Trophoblast cell (in vitro differentiated cells and primary cell): ENCODE measurements at regions not wholly inside any gene's neighbourhood (a gene's known extent, or its start where the extent isn't known, plus 50 kb on each side); places are given as distances from the start of the nearest gene placed in this dataset.

ENCODE experiments used
- DNase-seq, 2 donors: peaks; one replicate each; pipeline ENCODE4 v3.0.0-alpha.2; 2016
- H2AFZ ChIP-seq: 2 replicates; pipeline ENCODE4 v1.6.1; 2013; ENCODE audit warnings: low read length, moderate library complexity, mild to moderate bottlenecking; ENCODE audit not compliant: insufficient read depth, poor library complexity
- H2AK5ac ChIP-seq: 2 replicates; pipeline ENCODE4 v1.6.1; 2013; ENCODE audit warnings: mild to moderate bottlenecking, low read length
- H2BK120ac ChIP-seq: 2 replicates; pipeline ENCODE4 v1.6.1; 2013; ENCODE audit warnings: low read length, mild to moderate bottlenecking, moderate library complexity; ENCODE audit not compliant: insufficient read depth, poor library complexity
- H2BK12ac ChIP-seq: 2 replicates; pipeline ENCODE4 v1.6.1; 2013; ENCODE audit warnings: mild to moderate bottlenecking, low read length, moderate library complexity
- H2BK5ac ChIP-seq: 2 replicates; pipeline ENCODE4 v1.6.1; 2013; ENCODE audit warnings: low read length, low read depth, moderate library complexity, mild to moderate bottlenecking; ENCODE audit not compliant: poor library complexity
- H3K14ac ChIP-seq: 2 replicates; pipeline ENCODE4 v1.6.1; 2013; ENCODE audit warnings: mild to moderate bottlenecking, low read length
- H3K18ac ChIP-seq: 2 replicates; pipeline ENCODE4 v1.6.1; 2013; ENCODE audit warnings: mild to moderate bottlenecking, low read length
- H3K23ac ChIP-seq: 2 replicates; pipeline ENCODE4 v1.6.1; 2013; ENCODE audit warnings: low read length
- H3K27ac ChIP-seq: 2 replicates; pipeline ENCODE4 v1.5.1; 2013; ENCODE audit warnings: low read depth, mild to moderate bottlenecking, inconsistent platforms, low read length, moderate library complexity
- H3K27me3 ChIP-seq: 2 replicates; pipeline ENCODE4 v1.6.1; 2013; ENCODE audit warnings: inconsistent platforms, mild to moderate bottlenecking, low read length, moderate library complexity; ENCODE audit not compliant: insufficient read depth
- H3K36me3 ChIP-seq, 2 experiments: 1 replicate in 1 of 2; 2 replicates in 1 of 2; pipeline ENCODE4 v1.6.1; 2013; ENCODE audit warnings: low read length in 2 of 2, mild to moderate bottlenecking in 2 of 2, moderate library complexity in 1 of 2; ENCODE audit not compliant: insufficient read depth in 2 of 2, control insufficient read depth in 1 of 2
- H3K4ac ChIP-seq: 2 replicates; pipeline ENCODE4 v1.6.1; 2013; ENCODE audit warnings: low read depth, mild to moderate bottlenecking, low read length, moderate library complexity
- H3K4me1 ChIP-seq, 2 experiments: 1 replicate in 1 of 2; 2 replicates in 1 of 2; pipeline ENCODE4 v1.6.1; 2013; ENCODE audit warnings: low read length in 2 of 2, mild to moderate bottlenecking in 2 of 2, moderate library complexity in 1 of 2; ENCODE audit not compliant: insufficient read depth in 2 of 2, control insufficient read depth in 1 of 2
- H3K4me2 ChIP-seq: 2 replicates; pipeline ENCODE4 v1.6.1; 2013; ENCODE audit warnings: inconsistent platforms, mild to moderate bottlenecking, low read length, moderate library complexity
- H3K4me3 ChIP-seq: 2 replicates; pipeline ENCODE4 v1.5.1; 2013; ENCODE audit warnings: mild to moderate bottlenecking, low read depth, low read length, inconsistent platforms
- H3K79me1 ChIP-seq: one replicate; pipeline ENCODE4 v1.6.1; 2013; ENCODE audit warnings: low read length
- H3K79me2 ChIP-seq: 2 replicates; pipeline ENCODE4 v1.6.1; 2013; ENCODE audit warnings: low read length, mild to moderate bottlenecking; ENCODE audit not compliant: control insufficient read depth, insufficient read depth, poor library complexity
- H3K9ac ChIP-seq: 2 replicates; pipeline ENCODE4 v1.6.1; 2013; ENCODE audit warnings: mild to moderate bottlenecking, low read length
- H3K9me3 ChIP-seq: 2 replicates; pipeline ENCODE4 v1.6.1; 2013; ENCODE audit warnings: low read depth, mild to moderate bottlenecking, control low read depth, inconsistent platforms, low read length; ENCODE audit not compliant: insufficient read depth
- H4K12ac ChIP-seq: 2 replicates; pipeline ENCODE4 v1.6.1; 2013; ENCODE audit warnings: low read depth, mild to moderate bottlenecking, low read length, moderate library complexity
- H4K8ac ChIP-seq: 2 replicates; pipeline ENCODE4 v1.6.1; 2013; ENCODE audit warnings: low read depth, mild to moderate bottlenecking, low read length, moderate library complexity
- H4K91ac ChIP-seq: one replicate; pipeline ENCODE4 v1.6.1; 2013; ENCODE audit warnings: low read depth, mild to moderate bottlenecking, low read length, moderate library complexity
- WGBS: extraction: QIAGEN DNeasy Blood & Tissue Kit; methylation state at CpG from one replicate; pipeline ENCODE4 v1.1.7; 2013; ENCODE audit warnings: missing lambda C conversion rate; ENCODE audit not compliant: insufficient read length, insufficient coverage; ENCODE audit errors: extremely low coverage; 5-methylcytosine and 5-hydroxymethylcytosine counted together

DNA sequence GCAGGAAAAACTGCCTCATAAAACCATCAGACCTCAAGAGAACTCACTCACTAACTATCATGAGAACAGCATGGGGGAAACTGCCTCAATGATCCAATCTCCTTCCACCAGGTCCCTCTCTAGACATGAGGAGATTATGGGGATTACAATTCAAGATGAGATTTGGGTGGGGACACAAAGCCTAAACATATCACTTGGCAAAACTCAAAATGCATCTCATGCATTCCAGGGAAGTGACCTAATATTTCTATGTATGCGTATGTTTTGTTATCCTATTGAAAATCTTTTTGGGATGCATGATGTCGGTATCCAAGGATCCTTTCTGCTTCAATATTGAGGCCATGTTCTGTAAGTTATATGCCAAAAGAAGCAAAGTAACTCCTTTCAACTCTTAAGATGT lies 174.0 kb downstream of the PLK2 start:
- Histone ChIP-seq H3K79me1 (no peaks in the 10 kb centered on the region), H2AFZ (no peak overlapping the region)

GRCh38 chr5:58284886-58285285 lies 175.0 kb downstream of the PLK2 start:
- Histone ChIP-seq H4K8ac (no peak overlapping the region), H3K27me3 (no peaks in the 10 kb centered on the region), H3K23ac (no peak overlapping the region), H3K27ac (no peak overlapping the region), H3K36me3 (no peaks in the 10 kb centered on the region), H3K18ac (no peak overlapping the region), H3K14ac (no peak overlapping the region), H2BK5ac (no peak overlapping the region), H3K79me1 (no peaks in the 10 kb centered on the region), H3K4ac (no peak overlapping the region), H3K9ac (no peak overlapping the region), H3K4me2 (no peak overlapping the region), H3K9me3 (no peaks in the 10 kb centered on the region), H3K4me1 (peaks cover 2 to 3% of the 10 kb centered on the region in 2 experiments), H3K79me2 (no peaks in the 10 kb centered on the region), H3K4me3 (no peak overlapping the region), H4K91ac (no peak overlapping the region), H2AK5ac (no peak overlapping the region), H2AFZ (no peak overlapping the region), H4K12ac (no peak overlapping the region), H2BK12ac (no peak overlapping the region), H2BK120ac (no peak overlapping the region)
- no CpG with 5 or more reads among the region's 2 CpGs for WGBS
- no peak for DNase-seq

More for the DNA sequence above, 174.0 kb downstream of the PLK2 start:
- H4K91ac ChIP-seq, result no peak overlapping the region
- no peak overlapping the region for H3K4me3 ChIP-seq
- H3K27ac ChIP-seq, result no peak overlapping the region
- H4K8ac ChIP-seq, result no peak overlapping the region
- no peak overlapping the region for H2BK12ac ChIP-seq
- H2AK5ac ChIP-seq, result no peak overlapping the region
- WGBS, result no CpG with 5 or more reads among the region's 2 CpGs
- no peaks in the 10 kb centered on the region for H3K27me3 ChIP-seq
- H3K23ac ChIP-seq, result no peak overlapping the region
- no peaks in the 10 kb centered on the region for H3K9me3 ChIP-seq
- H3K14ac ChIP-seq, result no peak overlapping the region
- H3K4me1 ChIP-seq, result peaks cover 2 to 3% of the 10 kb centered on the region in 2 experiments
- H2BK120ac ChIP-seq, result no peak overlapping the region
- no peak overlapping the region for H4K12ac ChIP-seq
- H3K4me2 ChIP-seq, result no peak overlapping the region
- DNase-seq, result peak in 1 of 2 donors; percentile 15
- H3K79me2 ChIP-seq, result no peaks in the 10 kb centered on the region
- no peaks in the 10 kb centered on the region for H3K36me3 ChIP-seq
- H3K9ac ChIP-seq, result no peak overlapping the region
- H3K18ac ChIP-seq, result no peak overlapping the region
- no peak overlapping the region for H3K4ac ChIP-seq
- no peak overlapping the region for H2BK5ac ChIP-seq

DNA sequence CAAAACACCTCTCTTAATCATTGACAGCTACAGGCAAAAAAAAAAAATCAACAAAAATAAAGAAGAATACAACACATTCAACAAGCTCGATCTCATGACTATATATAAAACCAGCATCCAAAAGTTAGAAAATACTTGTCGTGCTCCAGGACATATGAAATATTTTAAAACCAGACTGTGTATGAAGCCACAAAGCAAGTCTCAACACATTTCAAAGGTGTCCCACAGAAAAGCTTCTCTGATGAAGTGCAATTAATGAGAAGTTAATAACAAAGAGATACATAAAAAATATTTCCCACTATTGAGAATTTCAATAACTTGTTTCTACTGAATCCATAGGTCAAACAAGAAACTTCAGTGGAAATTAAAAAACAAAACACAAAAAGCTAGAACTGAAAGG lies 178.7 kb downstream of the PLK2 start:
- H2AK5ac ChIP-seq, result no peak overlapping the region
- no peak for DNase-seq
- WGBS, result no CpG with 5 or more reads among the region's 2 CpGs
- H3K9ac ChIP-seq, result no peak overlapping the region
- H2BK120ac ChIP-seq, result no peak overlapping the region
- H4K91ac ChIP-seq, result no peak overlapping the region
- H3K27ac ChIP-seq, result no peak overlapping the region
- no peaks in the 10 kb centered on the region for H3K4me1 ChIP-seq
- no peak overlapping the region for H3K14ac ChIP-seq
- peaks cover 4% of the 10 kb centered on the region for H3K9me3 ChIP-seq
- no peak overlapping the region for H3K4me2 ChIP-seq
- no peak overlapping the region for H4K8ac ChIP-seq
- no peak overlapping the region for H3K4ac ChIP-seq
- H2BK12ac ChIP-seq, result no peak overlapping the region
- H3K23ac ChIP-seq, result no peak overlapping the region
- no peak overlapping the region for H3K18ac ChIP-seq
- H4K12ac ChIP-seq, result no peak overlapping the region
- no peak overlapping the region for H2BK5ac ChIP-seq
- no peaks in the 10 kb centered on the region for H3K36me3 ChIP-seq
- H3K4me3 ChIP-seq, result no peak overlapping the region
- no peaks in the 10 kb centered on the region for H3K27me3 ChIP-seq
- H3K79me2 ChIP-seq, result no peaks in the 10 kb centered on the region
- no peak overlapping the region for H2AFZ ChIP-seq
- H3K79me1 ChIP-seq, result no peaks in the 10 kb centered on the region

GRCh38 chr5:58279259-58279658 lies 180.6 kb downstream of the PLK2 start:
- Histone ChIP-seq H3K79me1 (no peaks in the 10 kb centered on the region), H3K18ac (no peak overlapping the region), H4K91ac (no peak overlapping the region), H3K9me3 (peaks cover 4% of the 10 kb centered on the region), H3K36me3 (no peaks in the 10 kb centered on the region), H3K27ac (no peak overlapping the region), H4K12ac (no peak overlapping the region), H3K27me3 (no peaks in the 10 kb centered on the region), H2BK5ac (no peak overlapping the region), H3K79me2 (no peaks in the 10 kb centered on the region), H2AK5ac (no peak overlapping the region), H3K4me2 (no peak overlapping the region), H3K4me3 (no peak overlapping the region), H2AFZ (no peak overlapping the region), H4K8ac (no peak overlapping the region), H3K4ac (no peak overlapping the region), H2BK12ac (no peak overlapping the region), H3K14ac (no peak overlapping the region), H2BK120ac (no peak overlapping the region), H3K23ac (no peak overlapping the region), H3K9ac (no peak overlapping the region), H3K4me1 (no peaks in the 10 kb centered on the region)
- no CpG with 5 or more reads among the region's 1 CpG for WGBS
- DNase-seq, result no peak
